ENCODE measurements at regions not wholly inside any gene's neighbourhood (a gene's known extent, or its start where the extent isn't known, plus 50 kb on each side); places are given as distances from the start of the nearest gene placed in this dataset.

- no peak for TF ChIP-seq REST (IDR thresholded peaks at IDR 0.05; ENCODE audit: low read depth, low read length)
Measured at GRCh38 chr10:9160275-9160674, 1105.8 kb downstream of the GATA3 start (continued).

- no peak for TF ChIP-seq SMARCA5 (IDR thresholded peaks at IDR 0.05)
- no peak for TF ChIP-seq ZBED1 (IDR thresholded peaks at IDR 0.05; ENCODE audit: borderline replicate concordance)
- no peak for TF ChIP-seq POLR2A (IDR thresholded peaks at IDR 0.05; ENCODE audit: low read depth, low read length)
- no peak for TF ChIP-seq BCL3 (IDR thresholded peaks at IDR 0.05; ENCODE audit: borderline replicate concordance, insufficient read depth, low read depth, low read length, poor library complexity, severe bottlenecking)
- TF ChIP-seq POLR2AphosphoS5 (IDR thresholded peaks at IDR 0.05; ENCODE audit: low read length) = no peak
- TF ChIP-seq TCF3 (IDR thresholded peaks at IDR 0.05; ENCODE audit: borderline replicate concordance, insufficient read depth, low read depth, low read length) = no peak
- TF ChIP-seq, protein P1, sequence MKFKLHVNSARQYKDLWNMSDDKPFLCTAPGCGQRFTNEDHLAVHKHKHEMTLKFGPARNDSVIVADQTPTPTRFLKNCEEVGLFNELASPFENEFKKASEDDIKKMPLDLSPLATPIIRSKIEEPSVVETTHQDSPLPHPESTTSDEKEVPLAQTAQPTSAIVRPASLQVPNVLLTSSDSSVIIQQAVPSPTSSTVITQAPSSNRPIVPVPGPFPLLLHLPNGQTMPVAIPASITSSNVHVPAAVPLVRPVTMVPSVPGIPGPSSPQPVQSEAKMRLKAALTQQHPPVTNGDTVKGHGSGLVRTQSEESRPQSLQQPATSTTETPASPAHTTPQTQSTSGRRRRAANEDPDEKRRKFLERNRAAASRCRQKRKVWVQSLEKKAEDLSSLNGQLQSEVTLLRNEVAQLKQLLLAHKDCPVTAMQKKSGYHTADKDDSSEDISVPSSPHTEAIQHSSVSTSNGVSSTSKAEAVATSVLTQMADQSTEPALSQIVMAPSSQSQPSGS (IDR thresholded peaks at IDR 0.05; ENCODE audit: low read length) = no peak
- TF ChIP-seq, protein P2, sequence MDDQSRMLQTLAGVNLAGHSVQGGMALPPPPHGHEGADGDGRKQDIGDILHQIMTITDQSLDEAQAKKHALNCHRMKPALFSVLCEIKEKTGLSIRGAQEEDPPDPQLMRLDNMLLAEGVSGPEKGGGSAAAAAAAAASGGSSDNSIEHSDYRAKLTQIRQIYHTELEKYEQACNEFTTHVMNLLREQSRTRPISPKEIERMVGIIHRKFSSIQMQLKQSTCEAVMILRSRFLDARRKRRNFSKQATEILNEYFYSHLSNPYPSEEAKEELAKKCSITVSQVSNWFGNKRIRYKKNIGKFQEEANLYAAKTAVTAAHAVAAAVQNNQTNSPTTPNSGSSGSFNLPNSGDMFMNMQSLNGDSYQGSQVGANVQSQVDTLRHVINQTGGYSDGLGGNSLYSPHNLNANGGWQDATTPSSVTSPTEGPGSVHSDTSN (IDR thresholded peaks at IDR 0.05; ENCODE audit: insufficient replicate concordance, low read depth, low read length) = no peak
- no peak for TF ChIP-seq ATF3 (IDR thresholded peaks at IDR 0.05; ENCODE audit: borderline replicate concordance, extremely low read depth, low read depth, low read length)
- RAD21 ChIA-PET (ENCODE audit: unreplicated experiment) = no interaction called here
- no TSS peak for BruUV-seq (replicated peaks)
- no peaks in the 10 kb centered on the region for H3K36me3 ChIP-seq (ENCODE audit: control insufficient read depth in 2 of 2, insufficient read depth in 2 of 2, low read length in 1 of 2)
- no peak overlapping the region for H3K9ac ChIP-seq (ENCODE audit: control insufficient read depth, insufficient read depth, low read length)
- H3K79me2 ChIP-seq (ENCODE audit: control insufficient read depth, insufficient read depth, low read length) = no peaks in the 10 kb centered on the region
- intact Hi-C loops (cut with micrococcal nuclease; ENCODE audit: unreplicated experiment) (no loop called here), in situ Hi-C loops (cut with MboI) (no loop called here)
- SMC1A ChIA-PET (ENCODE audit: uncharacterized antibody, unreplicated experiment) = no interaction called here
- FAIRE-seq (no peak), DNase-seq (ENCODE audit: low read depth, low spot score) (no peak), ATAC-seq (no peak)
- H3K4me1 ChIP-seq (ENCODE audit: control insufficient read depth, insufficient read depth, low read length) = no peaks in the 10 kb centered on the region
- no peak overlapping the region for H3K4me3 ChIP-seq
- H4K20me1 ChIP-seq (ENCODE audit: control insufficient read depth, insufficient read depth) = no peaks in the 10 kb centered on the region
- WGBS (ENCODE audit: insufficient coverage, insufficient replicate concordance, low lambda C conversion rate, missing lambda C conversion rate) = 33% methylated on average over 2 of the region's 2 CpGs
- H2AFZ ChIP-seq (ENCODE audit: control insufficient read depth, low read depth, low read length) = no peak overlapping the region
- CTCF ChIA-PET = interaction anchor here (0.9 kb wide), 1 partner anchor 12 kb away, joined by 3 read pairs; no protein-coding TSS in a partner anchor
- POLR2A ChIA-PET = no interaction called here
- H3K27ac ChIP-seq (ENCODE audit: control insufficient read depth, insufficient read depth) = no peak overlapping the region
- no peaks in the 10 kb centered on the region for H3K27me3 ChIP-seq (replicated peaks in 1 of 2; ENCODE audit: control insufficient read depth in 2 of 2, insufficient read depth in 2 of 2, low read length in 1 of 2)
- no peaks in the 10 kb centered on the region for H3K9me3 ChIP-seq (replicated peaks; ENCODE audit: control insufficient read depth, insufficient read depth, low read length)
- no peak overlapping the region for H3K4me2 ChIP-seq (ENCODE audit: control insufficient read depth, insufficient read depth)
Measured at GRCh38 chr10:9163699-9164098, 1109.2 kb downstream of the GATA3 start.
